ENCODE measurements at regions not wholly inside any gene's neighbourhood (a gene's known extent, or its start where the extent isn't known, plus 50 kb on each side); places are given as distances from the start of the nearest gene placed in this dataset.

DNA sequence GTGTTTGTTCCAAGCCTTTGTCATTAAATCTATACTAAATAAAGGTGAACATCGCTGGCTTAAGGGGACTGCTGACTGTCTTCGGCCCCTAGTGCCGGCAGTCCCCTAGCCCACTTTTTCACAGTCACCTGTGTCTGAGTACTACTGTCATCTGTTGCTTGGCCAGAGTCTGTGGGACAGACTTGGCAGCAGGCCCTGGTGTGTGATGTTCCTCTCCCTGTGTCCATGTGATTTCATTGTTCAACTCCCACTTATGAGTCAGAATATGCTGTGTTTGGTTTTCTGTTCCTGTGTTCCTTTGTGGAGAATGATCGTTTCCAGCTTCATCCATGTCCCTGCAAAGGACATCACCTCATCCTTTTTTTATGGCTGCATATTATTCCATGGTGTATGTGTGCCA lies 133.4 kb downstream of the HAO1 start:
- H3K4me3 ChIP-seq (ENCODE audit: low read depth, low read length): no peak overlapping the region
- no peak for DNase-seq (ENCODE audit: low read depth)
- TF ChIP-seq, protein P1, sequence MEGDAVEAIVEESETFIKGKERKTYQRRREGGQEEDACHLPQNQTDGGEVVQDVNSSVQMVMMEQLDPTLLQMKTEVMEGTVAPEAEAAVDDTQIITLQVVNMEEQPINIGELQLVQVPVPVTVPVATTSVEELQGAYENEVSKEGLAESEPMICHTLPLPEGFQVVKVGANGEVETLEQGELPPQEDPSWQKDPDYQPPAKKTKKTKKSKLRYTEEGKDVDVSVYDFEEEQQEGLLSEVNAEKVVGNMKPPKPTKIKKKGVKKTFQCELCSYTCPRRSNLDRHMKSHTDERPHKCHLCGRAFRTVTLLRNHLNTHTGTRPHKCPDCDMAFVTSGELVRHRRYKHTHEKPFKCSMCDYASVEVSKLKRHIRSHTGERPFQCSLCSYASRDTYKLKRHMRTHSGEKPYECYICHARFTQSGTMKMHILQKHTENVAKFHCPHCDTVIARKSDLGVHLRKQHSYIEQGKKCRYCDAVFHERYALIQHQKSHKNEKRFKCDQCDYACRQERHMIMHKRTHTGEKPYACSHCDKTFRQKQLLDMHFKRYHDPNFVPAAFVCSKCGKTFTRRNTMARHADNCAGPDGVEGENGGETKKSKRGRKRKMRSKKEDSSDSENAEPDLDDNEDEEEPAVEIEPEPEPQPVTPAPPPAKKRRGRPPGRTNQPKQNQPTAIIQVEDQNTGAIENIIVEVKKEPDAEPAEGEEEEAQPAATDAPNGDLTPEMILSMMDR (IDR thresholded peaks at IDR 0.05; ENCODE audit: low read depth, low read length, missing control alignments): no peak

DNA sequence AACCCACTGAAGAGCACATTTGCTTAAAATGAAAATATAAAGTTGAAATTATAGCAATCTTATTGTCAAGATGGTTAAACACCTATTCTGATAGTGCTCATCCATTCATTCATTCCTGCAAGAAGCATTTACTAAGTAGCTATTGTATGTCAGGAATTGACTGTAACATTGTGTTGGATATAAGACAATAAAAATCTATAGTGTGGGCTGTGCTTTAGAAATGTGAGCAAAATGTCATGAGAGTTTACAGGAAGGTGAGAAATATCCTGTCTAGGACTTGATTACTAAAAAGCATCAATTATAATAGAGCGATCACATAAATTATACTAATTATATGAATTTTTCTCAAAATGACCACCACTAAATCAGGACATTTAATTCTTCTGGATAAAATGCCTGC lies 123.0 kb downstream of the HAO1 start:
- DNase-seq (ENCODE audit: low read depth): no peak
- TF ChIP-seq, protein P1 (IDR thresholded peaks at IDR 0.05; ENCODE audit: low read depth, low read length, missing control alignments): no peak
- no peak overlapping the region for H3K4me3 ChIP-seq (ENCODE audit: low read depth, low read length)

DNA sequence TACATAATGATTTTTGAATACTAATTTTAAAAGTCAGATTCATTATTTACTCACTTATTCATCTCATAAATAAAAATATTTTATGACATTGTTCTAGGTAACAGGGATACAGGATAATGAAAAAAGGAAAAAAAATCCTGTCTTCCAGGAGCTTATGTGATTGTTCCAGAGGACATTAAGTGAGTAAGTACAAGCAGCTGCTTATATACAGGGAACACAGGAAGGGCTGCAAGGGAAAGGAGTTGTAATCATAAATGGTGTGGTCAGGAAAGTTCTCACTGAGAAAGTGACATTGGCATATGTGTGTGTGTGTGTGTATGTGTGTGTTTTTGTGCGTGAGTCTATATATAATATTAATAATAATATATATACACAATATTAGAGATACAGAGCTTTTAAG lies 121.8 kb downstream of the HAO1 start:
- TF ChIP-seq, protein P1 (IDR thresholded peaks at IDR 0.05; ENCODE audit: low read depth, low read length, missing control alignments): no peak
- no peak overlapping the region for H3K4me3 ChIP-seq (ENCODE audit: low read depth, low read length)
- DNase-seq (ENCODE audit: low read depth): no peak

DNA sequence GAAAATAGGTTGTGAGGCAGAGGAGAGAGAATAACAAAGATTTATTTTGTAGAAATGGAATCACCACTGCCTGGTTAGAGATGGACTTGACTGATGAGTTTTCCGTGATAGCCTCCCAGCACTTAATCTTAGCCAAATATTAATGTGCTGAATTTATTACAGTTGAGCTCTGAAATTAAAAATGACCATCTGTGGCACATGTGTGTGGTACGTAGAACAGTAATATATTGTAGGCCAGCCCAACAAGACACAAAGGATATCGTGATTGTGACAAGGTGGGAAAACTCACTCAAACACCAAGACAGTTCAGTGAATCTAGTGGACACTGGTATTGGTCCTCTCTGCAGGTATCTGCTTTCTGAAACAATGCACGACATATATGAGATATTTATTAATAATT lies 119.4 kb downstream of the HAO1 start:
- H3K4me3 ChIP-seq (ENCODE audit: low read depth, low read length): no peak overlapping the region
- TF ChIP-seq, protein P1 (IDR thresholded peaks at IDR 0.05; ENCODE audit: low read depth, low read length, missing control alignments): no peak
- no peak for DNase-seq (ENCODE audit: low read depth)

DNA sequence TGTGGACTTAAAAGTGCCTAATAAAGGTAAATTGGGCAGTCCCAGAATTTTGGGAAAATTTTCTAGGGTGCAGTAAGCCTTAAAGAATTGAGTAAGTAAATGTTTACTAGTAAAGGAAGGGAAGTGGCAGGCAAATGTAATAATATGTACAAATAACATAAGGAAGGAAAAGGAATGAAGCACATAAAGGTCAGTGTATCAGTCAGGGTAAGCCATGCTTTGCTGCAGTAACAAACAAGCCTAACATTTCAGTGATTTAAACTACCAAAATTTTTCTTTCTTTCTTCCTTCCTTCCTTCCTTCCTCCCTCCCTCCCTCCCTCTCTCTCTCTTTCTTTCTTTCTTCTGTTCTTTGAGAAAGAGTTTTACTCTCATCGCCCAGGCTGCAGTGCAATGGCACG lies 117.5 kb downstream of the HAO1 start:
- DNase-seq (ENCODE audit: low read depth): no peak
- TF ChIP-seq, protein P1 (IDR thresholded peaks at IDR 0.05; ENCODE audit: low read depth, low read length, missing control alignments): no peak
- no peak overlapping the region for H3K4me3 ChIP-seq (ENCODE audit: low read depth, low read length)

DNA sequence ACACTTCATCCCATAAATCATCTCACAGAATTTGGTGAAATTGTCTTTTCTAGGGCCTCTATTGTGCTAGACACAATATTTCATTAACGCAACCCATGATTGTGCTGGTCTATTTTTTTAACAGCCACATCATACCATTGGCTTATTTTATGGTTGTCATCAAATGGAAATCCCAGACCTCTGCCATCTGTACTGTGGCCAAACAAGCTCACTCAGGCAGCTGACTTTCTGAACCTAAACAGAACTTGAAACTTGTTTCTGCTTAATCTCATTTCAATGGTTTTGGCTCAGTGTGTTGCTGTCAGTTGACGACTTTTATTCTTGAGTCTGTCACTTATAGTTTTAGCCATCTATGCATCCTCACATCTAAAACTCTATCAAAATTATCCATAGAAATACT lies 111.8 kb downstream of the HAO1 start:
- H3K4me3 ChIP-seq (ENCODE audit: low read depth, low read length): no peak overlapping the region
- TF ChIP-seq, protein P1 (IDR thresholded peaks at IDR 0.05; ENCODE audit: low read depth, low read length, missing control alignments): no peak
- no peak for DNase-seq (ENCODE audit: low read depth)

DNA sequence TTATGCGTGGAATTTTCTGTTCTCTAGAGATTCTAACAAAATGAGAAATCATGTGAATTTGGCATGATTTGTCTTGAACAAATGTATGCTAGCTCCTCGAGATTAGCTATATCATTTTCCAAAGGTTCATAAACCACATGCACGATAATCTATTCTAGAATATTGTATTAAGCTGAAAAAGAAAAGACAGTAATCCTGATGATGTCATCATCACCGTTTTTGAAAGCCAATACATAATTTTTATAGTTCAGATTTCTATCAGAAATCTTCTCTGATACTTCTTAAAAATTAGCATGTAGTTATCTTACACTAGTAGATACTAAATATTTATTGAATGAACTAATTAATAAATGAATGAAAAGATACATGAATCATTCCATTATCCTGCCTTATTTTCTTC lies 111.2 kb downstream of the HAO1 start:
- no peak for DNase-seq (ENCODE audit: low read depth)
- TF ChIP-seq, protein P1 (IDR thresholded peaks at IDR 0.05; ENCODE audit: low read depth, low read length, missing control alignments): no peak
- H3K4me3 ChIP-seq (ENCODE audit: low read depth, low read length): no peak overlapping the region
